Mesenchymal stem cell (in vitro differentiated cells and primary cell): ENCODE measurements at regions not wholly inside any gene's neighbourhood (a gene's known extent, or its start where the extent isn't known, plus 50 kb on each side); places are given as distances from the start of the nearest gene placed in this dataset.

ENCODE experiments used
- DNase-seq: peaks from one replicate; pipeline ENCODE4 v3.0.0-alpha.2; 2013
- H2AFZ ChIP-seq: one replicate; pipeline ENCODE4 v1.6.1; 2013; ENCODE audit warnings: low read depth, mild to moderate bottlenecking, control low read depth, inconsistent platforms, low read length, moderate library complexity
- H2AK5ac ChIP-seq: 2 replicates; pipeline ENCODE4 v1.6.1; 2013; ENCODE audit warnings: low read length, moderate library complexity, mild to moderate bottlenecking, inconsistent platforms; ENCODE audit not compliant: severe bottlenecking
- H2BK120ac ChIP-seq: one replicate; pipeline ENCODE4 v1.6.1; 2013; ENCODE audit warnings: low read depth, mild to moderate bottlenecking, inconsistent platforms, low read length, moderate library complexity
- H2BK12ac ChIP-seq, 2 experiments: one replicate each; pipeline ENCODE4 v1.6.1; 2013; ENCODE audit warnings: inconsistent platforms in 2 of 2, low read length in 2 of 2, mild to moderate bottlenecking in 2 of 2, moderate library complexity in 2 of 2, control low read depth in 1 of 2
- H2BK15ac ChIP-seq: one replicate; pipeline ENCODE4 v1.6.1; 2013; ENCODE audit warnings: mild to moderate bottlenecking, low read depth, inconsistent platforms; ENCODE audit not compliant: poor library complexity, severe bottlenecking
- H2BK5ac ChIP-seq: 2 replicates; pipeline ENCODE4 v1.6.1; 2013; ENCODE audit warnings: low read depth, mild to moderate bottlenecking, low read length, control low read depth, inconsistent platforms; ENCODE audit not compliant: poor library complexity, severe bottlenecking
- H3K14ac ChIP-seq, 2 experiments: one replicate each; pipeline ENCODE4 v1.6.1; 2013; ENCODE audit warnings: inconsistent platforms in 2 of 2, low read length in 2 of 2, control low read depth in 1 of 2, mild to moderate bottlenecking in 1 of 2, moderate library complexity in 1 of 2
- H3K18ac ChIP-seq, 2 experiments: one replicate each; pipeline ENCODE4 v1.6.1; 2013; ENCODE audit warnings: inconsistent platforms in 2 of 2, low read length in 2 of 2, control low read depth in 1 of 2, low read depth in 1 of 2, mild to moderate bottlenecking in 1 of 2
- H3K23ac ChIP-seq, 2 experiments: one replicate each; pipeline ENCODE4 v1.6.1; 2013; ENCODE audit warnings: inconsistent platforms in 2 of 2, low read length in 2 of 2, mild to moderate bottlenecking in 2 of 2, moderate library complexity in 2 of 2, control low read depth in 1 of 2
- H3K27ac ChIP-seq: 2 replicates; pipeline ENCODE4 v1.5.1; 2013; ENCODE audit warnings: mild to moderate bottlenecking, moderate library complexity, low read length, control low read depth, inconsistent platforms; ENCODE audit not compliant: poor library complexity, severe bottlenecking
- H3K27me3 ChIP-seq, 2 experiments: 2 replicates each; pipeline versions ENCODE4 v1.6.1 to v1.7.0; 2013; ENCODE audit warnings: low read length in 2 of 2, mild to moderate bottlenecking in 2 of 2, moderate library complexity in 2 of 2, control low read depth in 1 of 2, inconsistent platforms in 1 of 2; ENCODE audit not compliant: control insufficient read depth in 1 of 2, insufficient read depth in 1 of 2
- H3K36me3 ChIP-seq, 2 experiments: 2 replicates each; pipeline versions ENCODE4 v1.6.1 to v1.7.0; 2013; ENCODE audit warnings: low read length in 2 of 2, control low read depth in 1 of 2, inconsistent platforms in 1 of 2, low read depth in 1 of 2, mild to moderate bottlenecking in 1 of 2; ENCODE audit not compliant: insufficient read depth in 2 of 2, control insufficient read depth in 1 of 2
- H3K4ac ChIP-seq, 2 experiments: one replicate each; pipeline ENCODE4 v1.6.1; 2013; ENCODE audit warnings: inconsistent platforms in 2 of 2, low read length in 2 of 2, mild to moderate bottlenecking in 2 of 2, moderate library complexity in 2 of 2, control low read depth in 1 of 2, low read depth in 1 of 2
- H3K4me1 ChIP-seq: 2 replicates; pipeline ENCODE4 v1.6.1; 2013; ENCODE audit warnings: low read depth, low read length, control low read depth; ENCODE audit not compliant: control insufficient read depth, insufficient read depth
- H3K4me2 ChIP-seq: 2 replicates; pipeline ENCODE4 v1.6.1; 2013; ENCODE audit warnings: low read length, mild to moderate bottlenecking, inconsistent platforms; ENCODE audit not compliant: poor library complexity, severe bottlenecking
- H3K4me3 ChIP-seq, 2 experiments: 2 replicates each; pipeline versions ENCODE4 v1.5.1 to v1.7.0; 2013; ENCODE audit warnings: low read length in 2 of 2, mild to moderate bottlenecking in 2 of 2, control low read depth in 1 of 2, low read depth in 1 of 2; ENCODE audit not compliant: insufficient read depth in 1 of 2
- H3K79me1 ChIP-seq: replicated peaks from 2 replicates; pipeline ENCODE4 v1.6.1; 2013; ENCODE audit warnings: mild to moderate bottlenecking, control low read depth, low read length, inconsistent platforms; ENCODE audit not compliant: poor library complexity, severe bottlenecking
- H3K9ac ChIP-seq: 2 replicates; pipeline ENCODE4 v1.7.0; 2013; ENCODE audit warnings: mild to moderate bottlenecking, low read length, moderate library complexity
- H3K9me3 ChIP-seq: 2 replicates; pipeline ENCODE4 v1.7.0; 2013; ENCODE audit warnings: mild to moderate bottlenecking, low read length; ENCODE audit not compliant: control insufficient read depth
- H4K8ac ChIP-seq: one replicate; pipeline ENCODE4 v1.6.1; 2013; ENCODE audit warnings: inconsistent platforms, mild to moderate bottlenecking, low read length, moderate library complexity
- H4K91ac ChIP-seq: one replicate; pipeline ENCODE4 v1.6.1; 2013; ENCODE audit warnings: mild to moderate bottlenecking, low read length, inconsistent platforms
- WGBS: methylation state at CpG from one replicate; pipeline ENCODE4 v1.1.7; 2013; ENCODE audit warnings: mixed read lengths; 5-methylcytosine and 5-hydroxymethylcytosine counted together

- Histone ChIP-seq H3K27me3 (no peaks in the 10 kb centered on the region), H3K4ac (no peak overlapping the region), H2AK5ac (no peak overlapping the region), H3K23ac (no peak overlapping the region), H2AFZ (no peak overlapping the region), H2BK12ac (no peak overlapping the region), H3K9ac (no peak overlapping the region), H3K9me3 (peaks cover 5% of the 10 kb centered on the region), H3K18ac (no peak overlapping the region), H3K4me1 (no peaks in the 10 kb centered on the region), H3K79me1 (no peaks in the 10 kb centered on the region), H3K36me3 (no peaks in the 10 kb centered on the region), H3K27ac (no peak overlapping the region), H2BK5ac (no peak overlapping the region), H4K8ac (no peak overlapping the region), H3K14ac (no peak overlapping the region), H2BK120ac (no peak overlapping the region), H4K91ac (no peak overlapping the region), H3K4me2 (no peak overlapping the region), H2BK15ac (no peak overlapping the region), H3K4me3 (no peak overlapping the region)
- WGBS: 73% methylated on average over 1 of the region's 2 CpGs
- no peak for DNase-seq
Measured at GRCh38 chr3:166743481-166744134, 636.5 kb downstream of the ZBBX start.

GRCh38 chr3:166734734-166735133 is 645.4 kb downstream of the ZBBX start:
- no peak overlapping the region for H2BK12ac ChIP-seq
- H3K36me3 ChIP-seq: no peaks in the 10 kb centered on the region
- peaks cover 5% of the 10 kb centered on the region for H3K9me3 ChIP-seq
- H2AFZ ChIP-seq: no peak overlapping the region
- H3K27ac ChIP-seq: no peak overlapping the region
- no peaks in the 10 kb centered on the region for H3K4me1 ChIP-seq
- no peak for DNase-seq
- H3K14ac ChIP-seq: no peak overlapping the region
- no peak overlapping the region for H2BK5ac ChIP-seq
- H3K4me2 ChIP-seq: no peak overlapping the region
- no peak overlapping the region for H4K91ac ChIP-seq
- no peak overlapping the region for H2BK120ac ChIP-seq
- no peak overlapping the region for H3K9ac ChIP-seq
- no peak overlapping the region for H3K23ac ChIP-seq
- H3K18ac ChIP-seq: no peak overlapping the region
- H2BK15ac ChIP-seq: no peak overlapping the region
- no peaks in the 10 kb centered on the region for H3K27me3 ChIP-seq
- 98% methylated on average over 3 of the region's 3 CpGs for WGBS
- H2AK5ac ChIP-seq: no peak overlapping the region
- H3K4ac ChIP-seq: no peak overlapping the region
- H3K79me1 ChIP-seq: no peaks in the 10 kb centered on the region
- H3K4me3 ChIP-seq: no peak overlapping the region
- H4K8ac ChIP-seq: no peak overlapping the region

GRCh38 chr3:166731701-166732100 is 648.4 kb downstream of the ZBBX start:
- Histone ChIP-seq H2AK5ac (no peak overlapping the region), H3K9ac (no peak overlapping the region), H3K27ac (no peak overlapping the region), H3K27me3 (no peaks in the 10 kb centered on the region), H2BK12ac (no peak overlapping the region), H3K36me3 (no peaks in the 10 kb centered on the region), H4K91ac (no peak overlapping the region), H2BK15ac (no peak overlapping the region), H3K14ac (no peak overlapping the region), H3K4me2 (no peak overlapping the region), H3K4me3 (no peak overlapping the region), H3K9me3 (peaks cover 8% of the 10 kb centered on the region), H3K4me1 (no peaks in the 10 kb centered on the region), H2BK120ac (no peak overlapping the region), H3K4ac (no peak overlapping the region), H4K8ac (no peak overlapping the region), H2AFZ (no peak overlapping the region), H3K79me1 (no peaks in the 10 kb centered on the region), H3K23ac (no peak overlapping the region), H3K18ac (no peak overlapping the region), H2BK5ac (no peak overlapping the region)
- no peak for DNase-seq
- no CpG with 5 or more reads among the region's 1 CpG for WGBS

- no peak for DNase-seq
- peaks cover 10% of the 10 kb centered on the region for H3K9me3 ChIP-seq
- no peaks in the 10 kb centered on the region for H3K79me1 ChIP-seq
Measured at GRCh38 chr3:166721466-166721865, 658.6 kb downstream of the ZBBX start.

More at GRCh38 chr3:166721466-166721865, 658.6 kb downstream of the ZBBX start:
- Histone ChIP-seq H2BK12ac (no peak overlapping the region), H2AFZ (no peak overlapping the region), H4K91ac (no peak overlapping the region), H2BK120ac (no peak overlapping the region), H2AK5ac (no peak overlapping the region), H3K27ac (no peak overlapping the region), H3K4me1 (no peaks in the 10 kb centered on the region), H3K14ac (no peak overlapping the region), H3K4me2 (no peak overlapping the region), H3K18ac (no peak overlapping the region), H3K23ac (no peak overlapping the region), H2BK5ac (no peak overlapping the region), H4K8ac (no peak overlapping the region), H3K4me3 (no peak overlapping the region), H3K36me3 (no peaks in the 10 kb centered on the region), H3K27me3 (no peaks in the 10 kb centered on the region), H2BK15ac (no peak overlapping the region), H3K9ac (no peak overlapping the region), H3K4ac (no peak overlapping the region)
